Fibroblast of skin of left quadriceps (primary cell): ENCODE measurements at regions not wholly inside any gene's neighbourhood (a gene's known extent, or its start where the extent isn't known, plus 50 kb on each side); places are given as distances from the start of the nearest gene placed in this dataset.

Source experiments
- DNase-seq, 2 experiments: peaks; one replicate each; pipeline ENCODE4 v3.0.0-alpha.2; 2013; ENCODE audit warnings: low read depth in 2 of 2

DNA sequence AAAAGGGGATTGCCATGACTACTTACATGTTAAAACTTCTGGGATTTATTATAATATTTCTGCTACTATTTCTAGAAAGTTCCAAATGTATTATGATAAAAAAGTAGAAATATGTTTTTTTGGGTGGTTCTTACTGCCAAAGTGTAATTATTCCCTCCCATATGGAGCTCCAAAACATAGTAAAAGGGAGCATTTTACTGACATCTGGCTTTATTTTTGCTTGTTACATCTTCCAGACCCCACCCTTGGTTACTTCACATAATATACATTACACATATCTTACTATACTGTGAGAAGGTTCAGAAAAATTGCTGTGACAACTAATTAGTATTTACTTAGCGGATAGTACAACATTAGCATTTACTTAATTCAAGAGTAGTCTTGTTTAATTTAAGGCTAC is 205.1 kb upstream of the TLL1 start:
- no peak for DNase-seq

DNA sequence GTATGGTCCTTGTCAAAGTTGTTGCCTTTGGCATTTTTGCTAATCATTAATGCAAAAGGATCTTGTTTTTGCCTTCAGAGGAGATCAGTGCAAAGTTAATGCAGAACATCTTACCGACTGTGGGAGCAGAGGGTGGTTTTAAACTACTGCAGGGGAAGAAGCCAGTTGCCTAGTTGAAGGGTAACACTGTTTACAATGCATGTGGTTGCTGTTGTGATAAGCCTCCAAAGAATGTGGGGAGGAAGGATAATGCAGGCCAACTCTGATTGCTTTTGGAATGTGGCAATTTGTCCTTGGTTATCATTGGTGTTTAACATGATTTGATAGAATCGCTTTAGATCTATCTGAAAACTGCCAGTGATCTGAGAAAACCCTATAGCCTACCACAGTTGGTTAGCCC is 204.3 kb upstream of the TLL1 start:
- no peak for DNase-seq

DNA sequence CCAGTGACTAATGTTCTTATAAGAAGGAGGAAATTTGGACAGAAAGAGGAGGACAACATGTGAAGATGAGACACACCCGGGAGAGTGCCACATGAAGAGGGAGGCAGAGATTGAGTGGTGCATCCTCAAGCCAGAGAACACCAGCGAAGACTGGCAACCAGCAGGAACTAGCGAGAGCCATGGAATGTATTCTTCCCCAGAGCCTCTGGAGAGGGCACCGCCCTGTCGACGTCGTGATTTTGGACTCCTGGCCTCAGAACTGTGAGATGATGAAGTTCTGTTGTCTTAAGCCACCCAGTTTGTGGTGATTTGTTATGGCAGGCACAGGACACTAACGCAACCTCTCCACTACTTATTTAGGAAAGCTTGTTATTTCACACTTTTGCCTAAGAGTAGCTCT is 196.0 kb upstream of the TLL1 start:
- no peak for DNase-seq

DNA sequence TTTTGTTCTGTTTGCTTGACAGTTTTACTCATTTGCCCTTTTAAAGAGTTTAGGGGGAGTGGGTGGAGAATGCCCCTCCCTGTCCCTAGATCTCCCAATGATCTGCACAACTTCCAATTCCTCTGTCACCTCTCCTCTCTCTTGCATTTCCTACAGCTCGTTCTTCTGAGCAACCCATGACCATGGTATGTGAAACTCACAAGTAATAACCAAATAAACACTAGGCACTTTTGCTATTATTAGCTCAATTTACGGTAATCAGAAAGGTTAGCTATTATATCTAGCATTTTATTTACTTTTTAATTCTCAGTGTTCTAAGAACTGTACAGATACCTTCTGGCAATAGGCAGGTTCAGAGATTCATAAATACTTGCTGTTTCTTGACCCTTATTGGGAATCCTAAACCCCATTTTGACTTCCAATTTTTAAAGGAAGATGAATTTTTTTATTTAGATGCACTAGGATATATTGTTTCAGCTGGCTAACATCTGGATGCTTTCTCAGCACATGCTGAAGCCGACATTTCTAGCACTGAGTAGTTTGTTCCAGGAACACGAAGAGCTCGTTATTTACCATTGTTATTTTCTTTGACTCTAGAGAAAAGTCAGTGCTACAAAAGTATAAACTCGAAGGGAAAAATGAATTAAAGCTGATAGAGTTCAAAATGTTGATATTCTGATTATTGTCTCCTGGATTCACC is 194.7 kb upstream of the TLL1 start:
- no peak for DNase-seq

DNA sequence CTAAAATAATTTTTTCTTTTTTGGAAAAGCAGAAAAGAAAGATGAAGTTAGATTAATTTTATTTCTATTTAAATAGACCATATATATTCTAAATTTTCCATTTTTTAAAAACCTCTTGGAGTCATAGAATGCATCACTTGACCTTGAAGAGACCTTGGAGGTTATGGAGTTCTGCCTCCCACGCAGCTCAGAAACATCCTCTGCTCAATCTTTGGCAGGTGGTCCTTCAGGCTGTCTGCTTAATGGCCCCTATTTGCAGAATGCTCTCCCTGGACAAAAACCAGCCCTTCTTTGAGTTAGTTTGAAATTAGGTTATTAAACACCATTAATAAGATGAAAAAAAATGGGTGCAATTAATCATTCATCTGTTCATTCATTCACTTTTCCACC is 194.1 kb upstream of the TLL1 start:
- DNase-seq = no peak

DNA sequence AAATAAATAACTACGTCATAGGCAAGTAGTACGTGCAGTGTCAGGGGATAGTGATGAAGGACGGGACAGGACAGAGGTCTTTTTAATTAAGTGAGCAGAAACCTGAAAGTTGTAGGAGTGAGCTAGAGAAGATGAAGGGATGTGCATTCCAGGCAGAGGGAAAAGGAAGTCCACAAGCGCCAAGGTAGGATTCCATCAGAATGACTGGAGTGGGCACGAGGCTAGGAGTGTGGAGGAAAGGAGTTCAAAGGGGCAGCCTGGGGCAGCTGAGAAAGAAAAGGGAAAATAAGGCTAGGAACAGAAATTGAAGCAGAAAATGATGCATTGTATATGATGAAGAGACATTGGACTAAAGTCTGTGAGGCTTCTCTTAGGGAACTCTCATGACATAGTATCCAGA is 192.2 kb upstream of the TLL1 start:
- DNase-seq = no peak

DNA sequence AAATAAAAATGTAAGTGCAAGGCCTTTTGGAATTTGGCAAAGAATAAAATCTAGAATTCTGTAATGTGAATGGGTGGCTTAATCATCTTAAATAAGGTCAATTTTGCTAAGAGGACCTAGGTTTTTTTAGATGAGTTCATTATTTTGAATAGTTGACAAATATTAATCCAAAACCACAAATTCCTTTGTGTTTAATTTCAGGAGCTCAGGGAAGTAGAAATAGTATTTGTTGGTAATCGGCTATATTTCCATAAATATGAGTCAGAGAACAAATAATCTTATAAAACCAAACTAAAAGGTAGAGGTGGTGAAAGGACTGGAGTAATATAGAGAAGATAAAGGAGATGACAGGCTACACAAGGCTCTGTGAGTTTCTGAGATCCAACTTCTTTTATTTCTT is 190.4 kb upstream of the TLL1 start:
- DNase-seq = no peak

DNA sequence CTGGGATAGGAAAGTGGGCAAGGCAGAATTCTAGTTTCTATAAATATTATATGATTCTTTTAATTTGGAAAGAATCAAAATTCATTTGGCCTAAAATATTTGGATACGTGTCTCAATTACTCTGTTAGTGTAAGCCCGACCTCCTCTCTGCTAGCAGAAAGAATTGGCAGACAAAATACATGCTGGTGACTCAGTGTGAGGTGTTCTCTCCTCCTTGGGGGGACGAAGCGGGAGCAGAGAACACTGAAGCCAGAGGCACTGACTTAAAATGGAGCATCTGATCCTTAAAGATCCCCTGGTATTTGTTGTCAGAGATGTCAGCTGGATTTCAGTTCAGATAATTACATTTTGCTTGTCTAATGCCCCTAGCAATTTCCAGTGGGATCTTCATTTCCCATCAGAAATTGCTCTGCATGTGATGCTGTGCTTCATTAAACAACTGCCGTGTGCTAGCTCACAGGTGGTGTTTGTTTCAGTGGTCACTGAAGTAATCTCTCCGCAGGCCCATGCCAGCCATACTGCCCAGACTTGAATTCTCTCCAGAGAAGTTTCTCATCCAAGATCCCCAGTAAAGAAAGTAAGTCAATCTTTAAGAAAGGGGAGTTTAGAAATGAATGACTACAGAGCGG is 188.7 kb upstream of the TLL1 start:
- peak; percentile 32 to 48 for DNase-seq

DNA sequence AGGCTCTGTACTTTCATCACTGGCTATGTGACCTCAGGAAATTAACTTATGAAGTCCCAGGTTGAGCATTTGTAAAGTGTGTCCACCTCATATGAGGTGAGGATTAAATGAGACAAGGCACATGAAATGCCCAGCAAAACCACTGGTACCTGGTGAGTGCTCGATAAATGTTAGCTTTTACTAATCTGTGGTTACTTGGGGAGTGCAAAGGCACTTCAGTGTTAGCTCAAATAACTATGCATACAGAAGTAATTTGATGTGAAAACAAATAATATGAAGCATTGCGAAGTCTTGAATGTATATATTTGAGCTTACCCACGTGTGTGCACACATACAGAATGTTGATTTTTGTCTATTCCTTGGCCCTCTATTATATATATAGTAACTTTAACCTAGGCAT is 186.3 kb upstream of the TLL1 start:
- DNase-seq = no peak

DNA sequence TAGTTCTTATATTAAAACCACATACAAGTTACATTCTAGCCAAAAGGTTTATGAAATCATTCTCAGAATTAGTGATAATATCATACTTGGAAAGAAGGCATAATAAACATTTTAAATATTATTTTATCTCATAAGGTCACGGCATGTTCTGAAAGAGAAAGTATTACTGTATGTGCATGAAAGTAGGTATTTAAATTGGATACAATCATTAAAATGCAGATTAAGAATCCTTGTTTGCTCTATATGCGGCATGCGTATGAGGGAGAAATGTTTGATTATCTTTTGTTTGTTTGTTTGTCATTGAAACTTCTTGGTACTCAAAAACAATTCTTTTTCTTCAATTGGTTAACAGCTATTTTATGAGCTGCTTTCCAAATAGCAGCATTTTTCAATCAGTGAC is 183.9 kb upstream of the TLL1 start:
- no peak for DNase-seq

DNA sequence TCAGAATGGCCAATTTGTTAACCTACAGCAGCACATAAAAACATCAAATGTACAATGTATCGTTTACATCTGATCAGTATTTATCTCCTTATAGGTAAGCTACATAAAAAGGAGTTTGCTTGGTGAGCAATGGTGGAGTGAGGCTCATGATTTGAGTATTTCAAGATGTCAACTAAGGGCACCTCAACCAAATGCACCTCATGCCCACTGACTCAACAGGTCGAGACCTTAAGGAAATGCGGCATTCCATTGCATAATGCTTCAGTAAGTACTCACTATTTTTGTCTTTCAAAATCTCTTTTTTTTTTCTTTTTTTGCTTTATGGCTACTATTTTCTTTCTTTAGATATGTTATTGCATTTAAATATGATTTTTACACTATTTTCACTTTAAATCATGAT is 181.0 kb upstream of the TLL1 start:
- DNase-seq = no peak

DNA sequence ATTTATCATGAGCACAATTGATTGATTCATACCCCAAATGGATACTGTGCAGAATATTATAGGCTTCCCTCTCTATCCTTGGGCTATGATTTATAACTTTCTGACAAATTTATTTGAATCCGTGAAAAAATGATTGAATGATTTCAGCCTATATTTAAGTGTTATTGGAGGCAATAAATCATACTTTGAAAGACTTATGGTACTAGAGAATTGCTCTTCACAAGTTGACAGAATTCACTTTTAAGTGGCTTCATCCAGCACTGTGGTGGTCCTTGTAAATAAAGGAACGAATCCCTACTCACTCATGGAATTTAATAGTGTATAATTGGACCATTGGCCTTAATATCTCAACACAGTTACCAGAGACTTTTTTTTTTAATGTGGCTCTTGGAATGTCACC is 174.8 kb upstream of the TLL1 start:
- DNase-seq = no peak

DNA sequence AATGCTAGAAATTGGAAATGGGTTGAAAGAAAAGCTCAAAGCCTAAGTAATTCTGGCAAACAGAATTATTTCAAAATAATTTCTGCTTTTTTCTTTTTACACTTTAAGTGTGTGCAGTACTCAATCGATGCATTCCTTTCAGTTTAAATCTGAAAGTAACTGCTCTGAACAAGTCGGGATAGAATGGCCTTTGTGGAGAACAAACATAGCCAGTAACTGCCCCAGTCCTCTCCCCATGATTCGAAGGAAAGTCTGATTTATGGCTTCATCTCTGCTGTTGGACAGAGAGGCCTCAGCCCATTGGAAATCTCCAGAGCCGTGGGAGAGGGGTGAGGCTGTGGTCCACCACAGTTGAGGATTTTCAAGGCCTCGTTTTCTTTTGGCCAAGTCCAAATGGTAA is 174.0 kb upstream of the TLL1 start:
- no peak for DNase-seq

DNA sequence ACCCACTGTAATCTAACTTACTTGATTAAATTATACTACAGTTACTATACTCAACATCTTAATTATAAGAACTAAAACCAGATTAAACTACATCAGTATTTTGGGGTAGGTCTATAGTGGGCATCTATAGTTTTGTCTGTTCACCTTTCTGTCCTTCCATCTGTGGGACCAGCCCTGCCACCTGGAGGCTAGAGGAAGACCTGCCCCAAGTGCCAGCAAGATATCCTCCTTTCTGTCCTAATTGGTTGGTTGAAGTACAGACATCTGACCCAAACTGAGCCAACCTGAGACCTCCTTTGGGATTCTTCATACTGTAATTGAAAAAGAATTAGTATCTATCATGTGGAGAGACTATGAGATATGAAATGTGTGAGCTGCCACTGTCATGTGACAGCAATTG is 172.2 kb upstream of the TLL1 start:
- no peak for DNase-seq

DNA sequence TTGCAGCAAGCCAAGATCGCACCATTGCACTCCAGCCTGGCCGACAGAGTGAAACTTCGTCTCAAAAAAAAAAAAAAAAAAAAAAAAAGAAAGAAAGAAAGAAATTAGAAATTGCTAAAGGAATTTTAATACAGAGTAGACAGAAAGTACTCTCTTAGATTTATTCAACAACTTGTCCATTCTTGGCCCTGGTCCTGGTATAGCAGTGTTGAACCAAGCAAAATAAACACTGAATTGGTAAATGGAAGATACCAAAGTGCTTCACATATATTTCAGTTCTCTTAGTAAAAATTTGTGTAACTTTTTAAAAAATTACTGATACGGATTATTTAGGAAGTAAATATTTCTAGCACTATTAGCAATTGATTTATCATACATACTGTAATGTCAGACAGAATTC is 165.9 kb upstream of the TLL1 start:
- no peak for DNase-seq

DNA sequence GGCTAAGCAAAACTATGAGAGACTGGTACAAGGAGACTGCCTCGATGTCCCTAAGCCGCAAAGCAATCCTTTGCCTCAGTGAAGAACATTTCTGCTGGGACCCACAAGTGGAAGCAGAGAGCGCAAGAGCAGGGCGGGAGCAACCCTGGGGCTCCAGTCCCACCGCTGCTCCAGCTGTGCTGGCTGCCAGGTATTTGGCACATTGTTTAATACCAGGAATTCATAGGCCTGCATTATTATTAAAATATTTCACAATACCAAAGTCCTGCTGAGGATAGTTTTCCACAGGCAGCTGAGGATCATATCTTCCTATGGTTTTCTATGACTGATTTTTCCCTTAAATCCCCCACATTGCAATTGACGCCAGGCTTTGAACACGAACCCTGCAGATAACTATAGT is 163.5 kb upstream of the TLL1 start:
- no peak for DNase-seq

DNA sequence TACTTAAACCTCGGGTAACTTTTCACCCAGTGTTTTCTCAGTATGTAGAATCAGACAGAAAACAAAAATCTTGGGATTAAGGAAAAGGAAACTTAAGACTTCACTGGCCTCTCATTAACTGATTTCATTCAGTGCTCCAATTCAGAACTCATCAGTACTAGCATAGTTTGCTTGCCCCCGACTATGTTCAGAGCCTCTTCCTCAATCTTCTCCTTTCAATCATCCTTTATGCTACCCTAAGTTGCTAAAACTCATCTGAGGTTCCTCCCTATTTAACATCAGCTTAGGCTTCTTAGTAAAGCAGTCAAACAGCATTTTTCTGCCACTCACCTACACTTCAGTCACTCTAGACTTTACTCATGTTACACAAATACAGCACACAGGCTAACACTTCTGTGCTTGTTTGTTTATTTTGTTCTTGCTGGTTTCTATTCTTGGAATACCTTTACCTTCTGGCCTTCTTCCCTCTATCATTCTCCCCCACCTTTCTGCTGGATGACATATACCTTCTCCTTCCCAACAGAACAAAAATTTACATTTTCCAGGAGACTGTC is 163.0 kb upstream of the TLL1 start:
- DNase-seq = no peak

DNA sequence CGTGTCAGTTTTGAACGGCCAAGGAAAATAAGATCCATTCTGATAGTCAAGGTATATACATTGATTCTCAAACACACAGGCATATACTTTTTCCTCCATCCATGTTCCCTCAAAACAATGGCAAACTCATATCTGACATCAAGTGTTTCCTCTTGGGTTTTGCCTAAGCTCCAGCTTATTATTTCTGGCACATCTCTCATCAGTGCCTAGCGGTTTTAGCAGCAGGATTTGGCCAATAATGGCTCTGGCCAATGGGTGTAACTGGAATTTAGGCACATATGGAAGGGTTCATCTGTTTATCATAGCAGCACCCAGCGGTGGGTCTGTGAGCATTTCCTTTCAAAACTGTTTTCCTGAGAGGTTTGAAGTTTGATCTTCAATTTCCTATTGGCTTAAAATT is 161.6 kb upstream of the TLL1 start:
- no peak for DNase-seq

DNA sequence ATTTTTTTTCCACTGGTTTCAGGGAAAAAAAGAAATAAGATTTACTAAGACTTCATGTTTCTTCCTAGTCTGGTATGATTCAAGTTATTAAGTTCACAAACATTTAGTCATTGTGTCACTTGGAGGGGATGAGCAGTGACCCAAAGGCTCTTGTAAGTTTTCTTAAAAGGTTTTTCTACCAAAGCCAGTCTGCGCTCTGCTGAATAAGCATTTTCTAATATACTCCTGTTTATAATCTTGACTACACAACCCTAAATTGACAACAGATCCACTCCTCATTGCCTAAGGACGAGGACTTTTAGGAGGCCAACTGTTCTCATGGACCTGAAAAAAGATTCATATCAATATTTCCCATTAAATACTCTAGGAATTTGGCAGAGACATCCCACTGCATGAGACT is 161.1 kb upstream of the TLL1 start:
- no peak for DNase-seq

DNA sequence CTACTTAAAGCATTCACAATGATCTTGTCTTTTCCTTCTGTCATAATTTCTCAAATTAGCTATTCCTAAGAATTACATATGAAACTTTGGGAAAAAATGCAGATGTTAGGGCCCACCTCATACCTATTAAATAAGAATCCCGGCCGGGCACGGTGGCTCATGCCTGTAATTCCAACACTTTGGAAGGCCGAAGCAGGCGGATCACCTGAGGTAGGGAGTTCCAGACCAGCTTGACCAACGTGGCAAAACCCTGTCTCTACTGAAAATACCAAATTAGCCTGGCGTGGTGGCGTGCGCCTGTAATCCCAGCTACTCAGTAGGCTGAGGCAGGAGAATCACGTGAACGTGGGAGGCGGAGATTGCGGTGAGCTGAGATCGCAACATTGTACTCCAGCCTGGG is 158.4 kb upstream of the TLL1 start:
- DNase-seq = no peak

DNA sequence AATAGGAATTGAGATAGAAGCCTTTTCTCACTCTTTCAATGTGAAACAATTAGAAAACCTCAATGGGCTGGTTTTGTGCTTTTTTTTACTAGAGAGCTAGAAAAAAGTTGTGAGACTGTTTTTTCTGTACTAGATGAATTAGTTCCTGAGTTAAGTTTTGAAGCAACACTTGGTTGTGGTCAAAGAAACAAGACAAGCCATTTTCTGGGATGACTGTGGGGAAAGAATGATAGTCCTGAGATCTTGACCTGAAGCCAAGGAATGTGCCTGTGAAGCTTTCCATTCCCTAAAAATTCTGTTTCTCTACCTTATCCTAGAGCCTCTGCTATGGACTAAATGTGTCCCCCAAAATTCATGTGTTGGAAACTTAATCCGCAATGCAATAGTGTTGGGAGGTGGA is 157.8 kb upstream of the TLL1 start:
- no peak for DNase-seq

DNA sequence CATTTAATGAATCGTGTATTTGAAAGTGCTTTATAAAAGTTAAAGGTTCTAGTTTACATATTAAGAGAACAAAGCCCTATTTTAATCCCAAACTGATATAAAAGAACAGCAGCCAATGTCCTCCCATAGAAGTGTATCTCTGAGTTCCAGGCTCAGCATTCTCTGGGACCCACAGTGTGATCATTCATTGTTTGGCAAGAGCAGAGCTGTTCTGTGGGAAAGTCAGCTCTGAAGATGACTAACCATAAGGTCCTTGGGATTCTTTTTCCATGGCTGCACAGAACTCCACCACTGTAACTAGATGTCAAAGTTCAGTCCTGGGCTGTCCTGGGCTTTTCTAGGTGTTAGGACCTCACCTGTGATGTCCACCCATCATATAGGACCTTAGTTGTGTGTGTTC is 157.0 kb upstream of the TLL1 start:
- no peak for DNase-seq

DNA sequence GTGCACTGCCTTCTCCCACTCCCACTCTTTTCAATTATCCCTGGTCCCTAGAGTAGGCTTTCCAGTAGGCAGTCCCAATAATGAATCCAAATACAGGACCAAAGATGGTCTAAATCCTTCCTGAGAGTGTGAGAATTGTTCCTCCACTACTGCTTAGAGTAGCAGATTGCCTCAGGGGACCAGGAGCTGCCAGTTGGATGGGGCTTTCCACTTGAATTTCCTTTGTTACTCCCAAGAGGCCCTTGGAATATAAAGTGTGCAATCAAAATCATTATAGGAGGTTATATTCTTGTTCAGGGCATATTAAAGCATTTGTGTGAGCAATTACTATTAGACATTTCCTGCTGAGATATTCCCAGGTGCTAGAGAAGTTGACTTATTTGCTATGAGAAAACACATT is 156.6 kb upstream of the TLL1 start:
- DNase-seq = no peak

DNA sequence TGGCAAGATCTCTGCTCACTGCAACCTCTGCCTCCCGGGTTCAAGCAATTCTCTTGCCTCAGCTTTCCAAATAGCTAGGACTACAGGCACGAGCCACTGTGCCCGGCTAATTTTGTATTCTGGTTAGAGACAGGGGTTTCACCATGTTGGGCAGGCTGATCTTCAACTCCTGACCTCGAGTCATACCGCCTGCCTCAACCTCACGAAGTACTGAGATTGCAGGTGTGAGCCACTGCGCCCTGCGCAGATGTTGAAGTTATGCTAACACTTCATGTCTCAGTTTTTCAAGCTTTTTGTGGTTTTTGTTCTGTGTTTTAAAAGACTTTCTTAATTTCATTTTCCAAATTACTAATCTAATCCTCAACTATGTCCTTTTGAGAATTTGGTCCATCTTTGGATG is 154.4 kb upstream of the TLL1 start:
- no peak for DNase-seq
